ENCODE measurements at regions not wholly inside any gene's neighbourhood (a gene's known extent, or its start where the extent isn't known, plus 50 kb on each side); places are given as distances from the start of the nearest gene placed in this dataset.
"Not testable (repeated sequence)": the region's sequence is repeated elsewhere in the genome, so short reads cannot be mapped to it uniquely, and the experiment has no call there.

DNA sequence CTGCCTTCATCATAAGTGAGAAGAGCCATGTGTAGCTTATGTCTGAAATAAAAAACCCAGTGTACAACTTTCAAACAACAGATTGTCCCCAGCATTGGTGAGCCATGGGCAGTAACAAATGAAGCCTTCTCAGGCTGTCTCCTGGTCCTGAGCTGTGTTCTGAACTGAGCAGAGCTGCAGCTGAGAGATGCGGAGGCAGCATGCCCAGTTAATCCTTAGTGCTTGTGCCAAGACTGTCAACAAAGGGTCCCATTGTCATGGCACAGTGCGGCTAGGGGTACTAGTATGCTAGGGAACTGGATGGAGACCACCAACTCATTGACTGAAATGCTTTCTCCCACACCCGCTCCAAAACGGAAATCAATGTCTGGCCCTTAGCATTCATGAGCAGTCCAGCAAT, 154.3 kb downstream of the RMST start:
- DNase-seq (ENCODE audit: low spot score): no peak

- no peak for DNase-seq (ENCODE audit: low spot score)
These were observed 166.4 kb downstream of the RMST start for GRCh38 chr12:97628962-97629361.

GRCh38 chr12:97629382-97629781, 166.8 kb downstream of the RMST start:
- no peak for DNase-seq (ENCODE audit: low spot score)

GRCh38 chr12:97630356-97630755, 167.8 kb downstream of the RMST start:
- DNase-seq (ENCODE audit: low spot score): no peak

GRCh38 chr12:97630875-97631274, 168.3 kb downstream of the RMST start:
- DNase-seq (ENCODE audit: low spot score): no peak

DNA sequence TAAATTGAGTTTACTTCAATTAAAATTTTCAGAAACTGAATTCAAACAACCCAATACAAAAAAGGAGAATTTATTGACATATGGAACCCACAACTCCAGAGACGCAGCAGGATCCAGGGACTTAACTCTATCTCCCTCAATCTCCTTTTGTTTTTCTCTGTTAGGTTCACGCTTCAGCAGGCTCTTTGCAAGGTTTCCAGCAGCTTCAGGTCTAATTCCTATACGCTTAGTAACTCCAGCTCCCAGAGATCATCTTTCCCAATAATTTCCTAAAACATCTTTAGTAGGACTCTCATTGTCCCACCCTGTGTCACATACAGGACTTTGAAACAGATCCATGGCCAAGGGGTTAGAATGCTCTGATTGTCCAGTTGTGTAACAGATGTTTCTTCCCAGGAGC, 175.2 kb downstream of the RMST start:
- DNase-seq (ENCODE audit: low spot score): no peak

DNA sequence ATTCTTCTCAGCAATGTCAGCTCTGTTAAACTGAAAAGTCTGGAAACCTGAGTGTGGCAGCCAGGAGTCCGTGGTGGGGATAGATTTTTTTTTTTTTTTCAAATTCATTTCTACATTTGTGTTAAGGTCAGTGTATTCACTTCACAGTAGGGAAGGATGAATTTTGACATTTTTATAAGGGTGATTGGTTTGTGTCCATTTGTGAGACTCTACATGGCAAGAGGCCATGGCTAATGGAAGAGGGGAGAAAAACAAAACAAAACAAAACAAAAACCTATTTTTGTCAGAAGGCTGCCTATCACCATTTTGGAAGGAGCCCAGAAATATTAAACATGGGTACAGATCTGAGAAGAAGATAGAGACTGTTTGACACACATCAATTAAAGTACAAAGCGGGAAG, 176.1 kb downstream of the RMST start:
- DNase-seq (ENCODE audit: low spot score): no peak

DNA sequence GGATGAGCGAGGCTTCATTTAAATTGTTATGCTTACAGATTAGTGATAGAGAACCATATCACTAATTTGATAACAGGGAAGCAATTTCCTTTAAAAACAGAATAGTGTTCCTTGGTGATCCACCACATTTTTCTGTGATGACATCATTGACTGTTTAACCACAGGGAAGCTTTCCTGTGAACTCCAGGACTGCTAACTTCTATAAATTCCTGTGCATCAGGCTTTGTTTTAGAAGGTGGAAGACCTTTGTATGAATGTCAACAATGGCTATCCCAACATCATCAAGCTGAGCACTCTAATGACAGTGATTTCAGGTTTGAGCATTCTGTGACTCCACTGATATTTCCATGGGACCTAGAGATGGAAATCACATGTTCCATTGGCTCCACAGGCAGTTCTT, 177.1 kb downstream of the RMST start:
- no peak for DNase-seq (ENCODE audit: low spot score)

- no peak for DNase-seq (ENCODE audit: low spot score)
These were observed 178.2 kb downstream of the RMST start for GRCh38 chr12:97640826-97641225.

GRCh38 chr12:97642911-97643310, 180.3 kb downstream of the RMST start:
- no peak for DNase-seq (ENCODE audit: low spot score)

DNA sequence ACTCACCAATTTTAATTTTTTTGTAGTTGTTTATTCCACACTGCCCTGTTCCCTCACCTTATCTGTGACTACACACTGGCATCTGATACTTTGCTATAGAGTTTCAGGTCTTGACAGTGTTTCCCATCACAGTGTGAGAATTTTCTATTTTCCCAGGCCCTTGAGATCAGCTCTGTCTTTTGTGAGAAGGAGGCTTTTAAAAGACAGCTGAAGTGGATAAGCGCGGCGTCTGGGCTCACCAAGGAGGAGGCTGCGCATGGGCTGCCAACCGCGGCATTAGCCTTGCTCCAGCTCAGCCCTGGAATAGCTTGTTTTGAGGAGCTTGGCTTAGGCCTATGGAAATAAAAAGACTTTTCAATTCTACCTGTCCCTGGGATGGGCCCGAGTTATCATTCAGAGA, 181.3 kb downstream of the RMST start:
- DNase-seq (ENCODE audit: low spot score): no peak

- DNase-seq (ENCODE audit: low spot score): no peak
These were observed 183.1 kb downstream of the RMST start for GRCh38 chr12:97645726-97646125.

- no peak for DNase-seq (ENCODE audit: low spot score)
These were observed 184.5 kb downstream of the RMST start for GRCh38 chr12:97647142-97647541.

DNA sequence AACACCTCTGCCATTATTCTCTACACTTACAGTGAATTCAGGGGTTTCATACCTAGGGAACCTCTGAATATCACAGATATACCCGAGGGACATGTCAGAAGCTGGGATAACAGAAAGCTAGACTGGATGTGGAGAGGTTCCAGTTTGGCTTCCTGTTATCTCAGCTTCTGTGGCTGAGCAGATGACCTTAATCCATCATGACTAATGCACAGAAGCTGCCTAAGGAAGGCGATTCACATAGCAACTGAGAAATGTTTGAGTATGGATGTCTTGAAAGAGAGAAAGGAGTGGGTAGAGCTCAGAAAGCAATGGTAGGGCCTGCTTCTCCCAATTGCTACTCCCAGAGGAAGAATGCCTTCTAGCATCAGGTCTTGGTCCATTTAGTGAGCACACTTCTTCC, 187.6 kb downstream of the RMST start:
- no peak for DNase-seq (ENCODE audit: low spot score)

DNA sequence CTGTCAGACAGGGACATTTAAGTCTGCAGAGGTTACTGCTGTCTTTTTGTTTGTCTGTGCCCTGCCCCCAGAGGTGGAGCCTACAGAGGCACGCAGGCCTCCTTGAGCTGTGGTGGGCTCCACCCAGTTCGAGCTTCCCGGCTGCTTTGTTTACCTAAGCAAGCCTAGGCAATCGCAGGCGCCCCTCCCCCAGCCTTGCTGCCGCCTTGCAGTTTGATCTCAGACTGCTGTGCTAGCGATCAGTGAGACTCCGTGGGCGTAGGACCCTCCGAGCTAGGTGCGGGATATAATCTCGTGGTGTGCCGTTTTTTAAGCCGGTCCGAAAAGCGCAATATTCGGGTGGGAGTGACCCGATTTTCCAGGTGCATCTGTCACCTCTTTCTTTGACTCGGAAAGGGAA, 193.9 kb downstream of the RMST start:
- not testable (repeated sequence) for DNase-seq (ENCODE audit: low spot score)

- no peak for DNase-seq (ENCODE audit: low spot score)
These were observed 196.7 kb downstream of the RMST start for GRCh38 chr12:97659117-97659880.

GRCh38 chr12:97666263-97666662, 203.7 kb downstream of the RMST start:
- no peak for DNase-seq (ENCODE audit: low spot score)

DNA sequence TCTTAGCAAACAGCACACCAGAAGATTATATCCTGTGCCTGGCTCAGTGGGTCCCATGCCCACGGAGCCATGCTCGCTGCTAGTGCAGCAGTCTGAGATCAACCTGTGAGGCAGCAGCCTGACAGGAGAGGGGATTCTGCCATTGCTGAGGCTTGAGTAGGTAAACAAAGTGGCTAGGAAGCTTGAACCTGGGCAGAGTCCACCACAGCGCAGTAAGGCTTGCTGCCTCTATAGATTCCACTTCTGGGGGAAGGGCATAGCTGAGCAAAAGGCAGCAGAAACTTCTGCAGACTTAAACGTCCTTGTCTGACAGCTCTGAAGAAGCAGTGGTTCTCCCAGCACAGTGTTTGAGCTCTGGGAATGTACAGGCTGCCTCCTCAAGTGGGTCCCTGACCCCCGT, 210.3 kb downstream of the RMST start:
- no peak for DNase-seq (ENCODE audit: low spot score)

- DNase-seq (ENCODE audit: low spot score): no peak
These were observed 218.1 kb downstream of the RMST start for GRCh38 chr12:97680751-97681150.

- DNase-seq (ENCODE audit: low spot score): no peak
These were observed 219.3 kb downstream of the RMST start for GRCh38 chr12:97681612-97682504.

DNA sequence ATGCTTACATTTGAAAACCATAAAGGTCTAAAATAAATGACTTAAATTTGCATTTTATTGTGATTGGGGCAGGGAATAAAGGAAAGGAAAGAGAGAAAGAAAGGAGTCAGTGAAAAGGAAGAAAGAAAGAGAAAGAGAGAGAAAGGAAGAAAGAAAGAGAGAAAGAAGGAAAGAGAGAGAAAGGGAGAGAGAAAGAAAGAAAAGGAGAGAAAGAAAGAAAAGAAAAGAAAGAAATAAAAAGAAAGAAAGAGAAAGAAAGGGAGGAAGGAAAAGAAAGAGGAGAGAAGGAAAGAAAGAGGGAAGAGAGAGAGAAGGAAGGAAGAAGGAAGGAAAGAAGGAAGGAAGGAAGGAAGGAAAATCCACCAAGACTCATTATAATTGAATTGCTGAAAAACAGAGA, 222.8 kb downstream of the RMST start:
- DNase-seq (ENCODE audit: low spot score): no peak

DNA sequence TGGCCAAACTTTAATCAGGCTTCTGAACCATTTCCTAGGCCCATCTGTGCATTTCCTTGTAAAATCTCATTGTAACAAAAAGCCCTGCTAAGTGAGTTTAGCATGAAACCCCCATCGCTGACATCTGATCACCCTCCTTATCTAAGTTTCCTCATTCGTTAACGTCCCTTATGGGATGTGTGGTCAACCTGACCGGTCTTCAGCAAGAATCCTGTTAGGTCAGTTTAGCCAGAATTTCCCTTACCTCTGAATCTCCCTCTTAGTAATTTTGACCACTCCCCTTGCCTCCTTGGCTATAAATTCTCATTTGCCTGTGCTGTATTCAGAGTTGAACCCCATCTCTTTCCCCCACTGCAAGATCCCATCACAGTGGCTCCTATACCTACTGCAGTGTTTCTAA, 239.3 kb downstream of the RMST start:
- DNase-seq (ENCODE audit: low spot score): no peak

DNA sequence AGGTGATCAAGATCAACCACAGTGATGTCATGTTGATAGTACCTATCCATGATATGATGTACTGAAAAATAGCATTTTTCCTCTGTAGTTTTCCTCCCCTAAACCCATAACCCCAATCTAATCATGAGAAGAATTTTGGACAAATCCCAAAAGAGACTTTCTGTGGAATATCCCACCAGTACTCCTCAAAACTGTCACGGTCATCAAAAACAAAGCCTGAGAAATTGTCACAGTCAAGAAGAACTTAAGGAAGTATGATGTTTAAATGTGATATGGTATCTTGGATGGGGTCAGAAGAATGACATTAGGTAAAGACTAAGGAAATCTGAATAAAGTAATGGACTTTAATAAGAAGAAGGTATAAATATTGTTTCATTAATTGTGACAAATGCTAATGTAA, 248.8 kb downstream of the RMST start:
- DNase-seq (ENCODE audit: low spot score): no peak
